ENCODE measurements at regions not wholly inside any gene's neighbourhood (a gene's known extent, or its start where the extent isn't known, plus 50 kb on each side); places are given as distances from the start of the nearest gene placed in this dataset.

DNA sequence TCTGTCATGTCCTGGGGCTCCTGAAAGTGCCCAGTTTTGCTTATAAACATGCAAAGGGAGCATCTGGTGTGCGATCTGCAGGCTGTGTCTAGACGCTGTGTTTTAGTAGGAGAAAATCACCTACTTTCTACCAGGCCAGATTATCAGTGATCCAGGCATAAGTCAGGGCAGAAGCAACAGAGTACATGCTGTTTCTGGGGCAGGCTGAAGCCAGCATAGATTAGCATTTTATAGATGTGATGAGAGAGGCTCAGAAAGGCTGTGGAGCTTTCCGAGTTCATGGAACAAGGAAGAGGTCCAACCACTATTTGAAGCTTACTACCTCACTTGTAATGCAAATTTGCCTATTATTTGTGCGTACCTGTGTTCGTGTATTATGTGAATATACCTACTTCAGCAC is 1208.4 kb upstream of the TENM4 start:
- no peak overlapping the region for H3K9ac ChIP-seq (ENCODE audit: low read depth, low read length)
- no peaks in the 10 kb centered on the region for H3K36me3 ChIP-seq (ENCODE audit: insufficient read depth, low read length)
- no peaks in the 10 kb centered on the region for H3K4me1 ChIP-seq (ENCODE audit: insufficient read depth, low read length)
- no peaks in the 10 kb centered on the region for H3K9me3 ChIP-seq (ENCODE audit: control insufficient read depth, insufficient read depth, low read length)

DNA sequence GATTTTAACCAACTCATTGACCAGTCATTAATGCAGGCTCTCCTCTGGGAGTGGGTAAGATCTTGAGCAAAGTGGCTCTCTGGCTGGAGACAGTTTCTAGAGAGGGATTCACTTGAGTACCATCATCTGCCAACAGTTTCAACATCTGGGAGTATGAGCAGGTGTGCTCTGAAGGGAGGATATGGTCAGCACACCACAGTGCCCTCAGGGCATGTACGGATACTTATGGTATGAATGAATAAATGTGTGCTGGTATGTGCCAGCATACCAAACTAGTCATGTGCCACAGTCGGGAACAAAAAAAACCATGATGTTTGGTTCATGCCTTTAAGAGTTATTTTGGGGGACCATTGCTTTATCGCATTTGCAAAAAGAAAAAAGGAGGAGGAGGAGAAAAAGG is 1197.5 kb upstream of the TENM4 start:
- no peak overlapping the region for H3K9ac ChIP-seq (ENCODE audit: low read depth, low read length)
- H3K36me3 ChIP-seq (ENCODE audit: insufficient read depth, low read length) = no peaks in the 10 kb centered on the region
- no peaks in the 10 kb centered on the region for H3K9me3 ChIP-seq (ENCODE audit: control insufficient read depth, insufficient read depth, low read length)
- H3K4me1 ChIP-seq (ENCODE audit: insufficient read depth, low read length) = no peaks in the 10 kb centered on the region

DNA sequence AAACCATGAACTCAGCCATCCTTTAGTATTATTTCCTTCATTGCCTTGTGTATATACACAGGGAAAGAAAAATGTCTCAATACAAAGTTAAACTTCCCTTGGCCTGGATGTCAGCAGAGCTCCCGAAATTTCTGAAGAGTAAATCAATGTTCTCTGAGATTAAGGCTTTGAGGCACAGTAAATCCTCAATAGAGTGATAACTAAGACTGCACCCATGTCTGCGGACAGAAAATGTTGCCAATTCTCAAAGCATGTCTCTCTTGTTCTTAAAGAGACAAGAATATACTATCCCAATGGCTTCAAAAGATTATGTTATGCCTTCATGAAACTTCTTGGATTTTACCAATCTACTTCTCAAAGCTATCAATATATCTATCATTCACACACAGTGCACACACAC is 1196.7 kb upstream of the TENM4 start:
- Histone ChIP-seq H3K4me1 (ENCODE audit: insufficient read depth, low read length) (0 out of 2 replicates have a peak, but pooled peaks cover 2% of the 10 kb centered on the region), H3K36me3 (ENCODE audit: insufficient read depth, low read length) (no peaks in the 10 kb centered on the region), H3K9ac (ENCODE audit: low read depth, low read length) (no peak overlapping the region), H3K9me3 (ENCODE audit: control insufficient read depth, insufficient read depth, low read length) (no peaks in the 10 kb centered on the region)

DNA sequence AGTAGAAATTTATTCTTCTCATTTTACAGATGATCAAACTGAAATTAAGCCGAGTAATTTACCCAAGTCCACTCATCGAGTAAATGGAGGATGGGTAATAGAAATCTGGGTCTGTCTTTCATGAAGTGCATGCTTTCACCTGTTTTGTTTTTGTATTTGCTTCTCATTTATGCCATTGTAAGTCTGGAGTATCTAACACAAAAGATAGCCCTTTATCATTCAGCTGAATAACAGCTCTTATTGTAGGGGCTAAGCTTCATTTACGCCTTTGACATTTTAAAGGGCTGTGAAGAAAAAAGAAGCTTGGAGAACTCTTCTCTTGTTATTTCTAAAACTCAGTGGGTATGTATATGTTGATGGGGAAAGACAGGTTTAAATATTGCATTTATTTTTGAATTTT is 1196.2 kb upstream of the TENM4 start:
- H3K9ac ChIP-seq (ENCODE audit: low read depth, low read length) = no peak overlapping the region
- H3K4me1 ChIP-seq (ENCODE audit: insufficient read depth, low read length) = 0 out of 2 replicates have a peak, but pooled peaks cover 4% of the 10 kb centered on the region
- H3K36me3 ChIP-seq (ENCODE audit: insufficient read depth, low read length) = no peaks in the 10 kb centered on the region
- no peaks in the 10 kb centered on the region for H3K9me3 ChIP-seq (ENCODE audit: control insufficient read depth, insufficient read depth, low read length)

- no peaks in the 10 kb centered on the region for H3K36me3 ChIP-seq (ENCODE audit: insufficient read depth, low read length)
- H3K9ac ChIP-seq (ENCODE audit: low read depth, low read length) = no peak overlapping the region
- H3K4me1 ChIP-seq (ENCODE audit: insufficient read depth, low read length) = 0 out of 2 replicates have a peak, but pooled peaks cover 4% of the 10 kb centered on the region
- H3K9me3 ChIP-seq (ENCODE audit: control insufficient read depth, insufficient read depth, low read length) = no peaks in the 10 kb centered on the region
These were observed 1194.3 kb upstream of the TENM4 start for GRCh38 chr11:80635178-80635577.

DNA sequence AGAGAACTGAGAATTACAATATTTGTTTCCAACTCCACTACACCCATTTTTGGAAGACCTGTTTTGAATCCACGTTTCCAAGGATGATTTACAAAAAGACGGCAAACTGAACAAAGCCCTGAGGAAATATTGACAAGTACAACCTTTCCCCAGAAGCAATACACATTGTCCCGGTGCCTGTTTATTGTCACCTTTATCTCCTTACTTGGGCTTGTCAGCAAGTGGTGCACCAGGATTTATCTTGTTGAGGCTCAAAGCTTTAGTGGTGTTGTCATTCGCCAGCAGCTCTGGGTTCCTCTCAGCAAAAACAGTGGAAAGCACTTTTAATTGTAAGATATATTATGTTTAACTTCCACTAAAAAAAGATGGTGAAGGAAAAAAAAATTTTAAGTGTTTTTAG is 1191.9 kb upstream of the TENM4 start:
- Histone ChIP-seq H3K4me1 (ENCODE audit: insufficient read depth, low read length) (0 out of 2 replicates have a peak, but pooled peaks cover 4% of the 10 kb centered on the region), H3K9me3 (ENCODE audit: control insufficient read depth, insufficient read depth, low read length) (no peaks in the 10 kb centered on the region), H3K9ac (ENCODE audit: low read depth, low read length) (no peak overlapping the region), H3K36me3 (ENCODE audit: insufficient read depth, low read length) (no peaks in the 10 kb centered on the region)

- H3K9me3 ChIP-seq (ENCODE audit: control insufficient read depth, insufficient read depth, low read length) = no peaks in the 10 kb centered on the region
- no peaks in the 10 kb centered on the region for H3K36me3 ChIP-seq (ENCODE audit: insufficient read depth, low read length)
- no peak overlapping the region for H3K9ac ChIP-seq (ENCODE audit: low read depth, low read length)
- H3K4me1 ChIP-seq (ENCODE audit: insufficient read depth, low read length) = 0 out of 2 replicates have a peak, but pooled peaks cover 4% of the 10 kb centered on the region
These were observed 1191.3 kb upstream of the TENM4 start for GRCh38 chr11:80632156-80632555.

GRCh38 chr11:80629466-80629865 is 1188.6 kb upstream of the TENM4 start:
- no peak overlapping the region for H3K9ac ChIP-seq (ENCODE audit: low read depth, low read length)
- 0 out of 2 replicates have a peak, but pooled peaks cover 4% of the 10 kb centered on the region for H3K4me1 ChIP-seq (ENCODE audit: insufficient read depth, low read length)
- no peaks in the 10 kb centered on the region for H3K9me3 ChIP-seq (ENCODE audit: control insufficient read depth, insufficient read depth, low read length)
- H3K36me3 ChIP-seq (ENCODE audit: insufficient read depth, low read length) = no peaks in the 10 kb centered on the region

DNA sequence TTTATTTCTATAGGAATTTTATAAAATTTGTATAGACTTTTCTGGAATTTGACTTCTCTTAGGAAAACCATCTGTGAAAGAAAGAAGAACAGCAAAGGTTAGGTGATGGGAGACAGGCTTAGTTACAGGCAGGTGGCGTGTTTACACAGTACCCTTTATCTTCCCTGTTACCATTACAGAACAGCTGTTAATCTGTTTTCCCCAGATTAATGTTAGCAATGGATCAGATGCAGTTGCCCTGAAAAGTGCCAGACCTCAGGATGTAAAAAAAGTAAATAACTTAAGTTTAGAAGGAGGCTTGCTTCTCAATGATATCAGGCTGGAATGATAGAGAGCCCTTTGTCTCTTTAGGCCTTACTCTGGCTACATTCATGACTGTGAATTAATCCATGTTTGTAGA is 1186.5 kb upstream of the TENM4 start:
- no peaks in the 10 kb centered on the region for H3K36me3 ChIP-seq (ENCODE audit: insufficient read depth, low read length)
- no peaks in the 10 kb centered on the region for H3K9me3 ChIP-seq (ENCODE audit: control insufficient read depth, insufficient read depth, low read length)
- H3K9ac ChIP-seq (ENCODE audit: low read depth, low read length) = no peak overlapping the region
- H3K4me1 ChIP-seq (ENCODE audit: insufficient read depth, low read length) = no peaks in the 10 kb centered on the region

DNA sequence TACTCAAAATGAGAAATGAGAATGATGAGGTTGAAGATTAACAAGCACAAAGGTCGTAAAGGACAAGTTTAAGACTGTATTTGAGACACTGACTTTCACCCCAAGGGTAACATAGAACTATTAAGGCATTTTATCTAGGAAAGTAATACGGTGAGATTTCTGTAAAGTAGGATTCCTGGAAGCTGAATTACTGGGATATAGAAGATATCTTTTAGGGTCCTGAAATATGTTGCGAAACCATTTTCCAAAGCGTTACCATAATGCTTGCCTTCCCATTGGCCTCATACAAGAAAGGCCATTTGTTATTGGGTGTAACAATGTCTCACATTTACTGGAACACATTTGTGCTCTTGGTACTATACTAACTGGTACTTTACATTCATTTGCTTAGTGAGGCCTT is 1185.9 kb upstream of the TENM4 start:
- Histone ChIP-seq H3K9ac (ENCODE audit: low read depth, low read length) (no peak overlapping the region), H3K36me3 (ENCODE audit: insufficient read depth, low read length) (no peaks in the 10 kb centered on the region), H3K9me3 (ENCODE audit: control insufficient read depth, insufficient read depth, low read length) (no peaks in the 10 kb centered on the region), H3K4me1 (ENCODE audit: insufficient read depth, low read length) (no peaks in the 10 kb centered on the region)

GRCh38 chr11:80625563-80625962 is 1184.7 kb upstream of the TENM4 start:
- H3K4me1 ChIP-seq (ENCODE audit: insufficient read depth, low read length) = no peaks in the 10 kb centered on the region
- H3K36me3 ChIP-seq (ENCODE audit: insufficient read depth, low read length) = no peaks in the 10 kb centered on the region
- no peaks in the 10 kb centered on the region for H3K9me3 ChIP-seq (ENCODE audit: control insufficient read depth, insufficient read depth, low read length)
- no peak overlapping the region for H3K9ac ChIP-seq (ENCODE audit: low read depth, low read length)

DNA sequence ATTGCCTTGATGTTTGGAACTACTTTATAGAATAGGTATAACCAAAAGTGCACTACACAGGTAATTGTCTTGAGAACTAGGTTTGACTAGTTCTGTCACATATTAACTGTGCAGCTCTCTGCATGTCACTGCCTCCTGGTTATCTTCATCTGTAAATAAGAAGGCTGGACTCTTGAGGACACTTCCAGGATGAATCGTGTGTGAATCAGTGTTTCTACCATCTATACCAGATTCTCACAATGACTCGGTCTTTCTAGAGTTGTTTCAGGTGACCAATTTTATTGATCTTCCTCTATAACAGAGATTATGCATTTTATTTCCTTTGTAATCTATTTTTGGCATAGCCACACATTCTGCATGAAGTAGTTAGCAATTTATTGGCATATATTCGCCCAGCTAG is 1181.0 kb upstream of the TENM4 start:
- no peaks in the 10 kb centered on the region for H3K9me3 ChIP-seq (ENCODE audit: control insufficient read depth, insufficient read depth, low read length)
- no peak overlapping the region for H3K9ac ChIP-seq (ENCODE audit: low read depth, low read length)
- no peaks in the 10 kb centered on the region for H3K36me3 ChIP-seq (ENCODE audit: insufficient read depth, low read length)
- no peaks in the 10 kb centered on the region for H3K4me1 ChIP-seq (ENCODE audit: insufficient read depth, low read length)

GRCh38 chr11:80620867-80621266 is 1180.0 kb upstream of the TENM4 start:
- no peaks in the 10 kb centered on the region for H3K36me3 ChIP-seq (ENCODE audit: insufficient read depth, low read length)
- H3K9me3 ChIP-seq (ENCODE audit: control insufficient read depth, insufficient read depth, low read length) = no peaks in the 10 kb centered on the region
- no peaks in the 10 kb centered on the region for H3K4me1 ChIP-seq (ENCODE audit: insufficient read depth, low read length)
- no peak overlapping the region for H3K9ac ChIP-seq (ENCODE audit: low read depth, low read length)

- Histone ChIP-seq H3K9me3 (ENCODE audit: control insufficient read depth, insufficient read depth, low read length) (no peaks in the 10 kb centered on the region), H3K9ac (ENCODE audit: low read depth, low read length) (no peak overlapping the region), H3K4me1 (ENCODE audit: insufficient read depth, low read length) (no peaks in the 10 kb centered on the region), H3K36me3 (ENCODE audit: insufficient read depth, low read length) (no peaks in the 10 kb centered on the region)
These were observed 1176.3 kb upstream of the TENM4 start for GRCh38 chr11:80617156-80617555.

DNA sequence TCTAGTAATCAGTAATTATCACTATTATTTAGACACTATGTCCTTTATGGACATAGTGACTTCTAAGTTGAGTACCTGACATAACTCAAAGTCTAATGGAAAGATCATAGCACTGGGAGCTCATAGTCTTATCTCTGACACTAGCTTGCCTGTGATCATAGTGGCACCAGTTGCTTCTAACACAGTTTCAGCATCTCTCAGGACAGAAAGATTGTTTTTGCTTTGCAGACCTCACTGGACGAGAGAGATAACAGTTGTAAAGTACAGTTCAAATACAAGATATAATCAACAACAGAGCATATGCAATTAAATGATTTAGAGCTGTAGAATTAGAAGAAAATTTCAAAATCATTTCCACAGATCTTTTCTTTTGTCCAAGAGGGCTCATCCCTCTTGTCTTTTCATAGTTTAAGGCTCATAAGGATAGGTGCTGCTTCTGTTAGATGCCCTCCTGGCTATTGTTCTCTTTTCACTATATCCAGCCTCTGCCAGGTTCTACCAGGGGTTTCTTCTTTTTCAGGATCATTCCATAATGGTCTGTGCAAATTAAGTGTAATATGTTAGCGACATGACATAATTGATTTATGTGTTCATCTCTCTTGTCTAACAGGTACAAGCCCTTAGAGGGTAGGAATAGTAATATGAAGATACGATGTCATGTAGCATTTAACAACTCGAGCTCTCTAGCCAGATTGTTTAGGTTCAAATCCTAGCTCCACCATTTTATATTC is 1175.4 kb upstream of the TENM4 start:
- Histone ChIP-seq H3K9me3 (ENCODE audit: control insufficient read depth, insufficient read depth, low read length) (no peaks in the 10 kb centered on the region), H3K9ac (ENCODE audit: low read depth, low read length) (no peak overlapping the region), H3K4me1 (ENCODE audit: insufficient read depth, low read length) (no peaks in the 10 kb centered on the region), H3K36me3 (ENCODE audit: insufficient read depth, low read length) (no peaks in the 10 kb centered on the region)

Measured in ES-I3 (cell line).